Glutamatergic neuron (in vitro differentiated cells): ENCODE measurements at regions not wholly inside any gene's neighbourhood (a gene's known extent, or its start where the extent isn't known, plus 50 kb on each side); places are given as distances from the start of the nearest gene placed in this dataset.
A peak's percentile ranks its signal among the peaks of the same experiment; 100 is the strongest.

Source experiments
- DNase-seq: peaks from one replicate; pipeline ENCODE4 v3.0.0; 2022
- H3K27ac Mint-ChIP-seq: one replicate; pipeline ENCODE4 v1.8.0; 2020; ENCODE audit warnings: mild to moderate bottlenecking, mixed read lengths, inconsistent platforms; ENCODE audit not compliant: unreplicated experiment
- H3K27me3 Mint-ChIP-seq: one replicate; pipeline ENCODE4 v1.8.0; 2020; ENCODE audit warnings: mild to moderate bottlenecking, moderate library complexity, mixed read lengths, inconsistent platforms; ENCODE audit not compliant: unreplicated experiment
- H3K36me3 Mint-ChIP-seq: one replicate; pipeline ENCODE4 v1.8.0; 2020; ENCODE audit warnings: mild to moderate bottlenecking, mixed read lengths, inconsistent platforms; ENCODE audit not compliant: unreplicated experiment
- H3K4me1 Mint-ChIP-seq: one replicate; pipeline ENCODE4 v1.8.0; 2020; ENCODE audit warnings: mild to moderate bottlenecking, low read depth, mixed read lengths, inconsistent platforms; ENCODE audit not compliant: unreplicated experiment
- H3K4me3 Mint-ChIP-seq: one replicate; pipeline ENCODE4 v1.8.0; 2020; ENCODE audit warnings: mild to moderate bottlenecking, mixed read lengths, inconsistent platforms; ENCODE audit not compliant: unreplicated experiment
- H3K9me3 Mint-ChIP-seq: one replicate; pipeline ENCODE4 v1.8.0; 2020; ENCODE audit warnings: mild to moderate bottlenecking, moderate library complexity, mixed read lengths, inconsistent platforms; ENCODE audit not compliant: unreplicated experiment
- CTCF ChIP-seq: fragments of 200-600 bp; sonication (generic); IDR thresholded peaks from one replicate; pipeline ENCODE4 v1.5.0; 2021; ENCODE audit not compliant: partially characterized antibody, unreplicated experiment

- no peak for TF ChIP-seq CTCF
- H3K27ac Mint-ChIP-seq: no peak overlapping the region
- no peak overlapping the region for H3K4me3 Mint-ChIP-seq
- H3K4me1 Mint-ChIP-seq: peaks cover 6% of the 10 kb centered on the region
- DNase-seq: no peak
- peaks cover 11% of the 10 kb centered on the region for H3K36me3 Mint-ChIP-seq
- H3K9me3 Mint-ChIP-seq: peaks cover 2% of the 10 kb centered on the region
- no peaks in the 10 kb centered on the region for H3K27me3 Mint-ChIP-seq
Measured at GRCh38 chr12:30108666-30109065, 324.9 kb upstream of the TMTC1 start.

DNA sequence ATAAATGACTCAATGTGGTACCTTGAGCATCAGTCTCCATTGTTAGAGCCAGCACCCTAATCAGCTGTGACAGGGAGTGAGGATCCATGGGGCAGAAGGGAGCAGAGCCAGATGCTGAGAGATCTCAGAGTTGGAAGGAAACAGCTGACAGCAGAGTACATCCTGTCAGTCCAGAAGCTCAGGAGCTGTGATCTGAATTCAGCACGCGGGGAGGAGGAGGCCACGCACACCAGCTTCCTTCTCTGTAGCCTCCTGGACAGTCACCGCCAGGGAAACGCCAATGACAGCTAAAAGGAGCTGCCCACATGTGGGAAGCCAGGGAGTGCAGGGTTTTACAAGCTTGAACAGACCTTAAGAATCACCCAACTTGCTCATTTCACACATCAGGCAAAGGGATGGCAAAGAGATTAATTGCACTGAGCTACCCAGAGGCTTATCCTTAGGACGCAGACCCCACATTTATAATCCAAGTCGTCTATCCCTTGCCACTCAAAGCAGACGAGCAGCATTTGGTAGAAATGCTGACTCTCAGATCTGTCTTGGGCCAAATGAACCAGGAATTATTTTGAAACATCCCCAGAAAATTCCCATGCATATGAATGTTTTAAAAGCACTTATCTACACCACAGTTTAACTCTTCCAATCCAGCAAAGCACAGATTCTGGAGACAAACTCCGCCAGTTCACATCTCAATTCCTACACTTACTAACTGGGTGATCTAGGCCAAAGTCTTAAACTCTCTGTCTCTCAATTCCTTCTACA, 322.6 kb upstream of the TMTC1 start:
- Mint-ChIP-seq H3K36me3 (peaks cover 11% of the 10 kb centered on the region), H3K27me3 (no peaks in the 10 kb centered on the region), H3K27ac (peak overlapping the region; percentile 44), H3K4me1 (peaks cover 6% of the 10 kb centered on the region), H3K9me3 (peaks cover 2% of the 10 kb centered on the region), H3K4me3 (no peak overlapping the region)
- no peak for DNase-seq
- no peak for TF ChIP-seq CTCF

- peaks cover 2% of the 10 kb centered on the region for H3K9me3 Mint-ChIP-seq
- no peak for TF ChIP-seq CTCF
- peaks cover 11% of the 10 kb centered on the region for H3K36me3 Mint-ChIP-seq
- H3K27me3 Mint-ChIP-seq: no peaks in the 10 kb centered on the region
- H3K27ac Mint-ChIP-seq: no peak overlapping the region
- H3K4me1 Mint-ChIP-seq: peaks cover 4% of the 10 kb centered on the region
- H3K4me3 Mint-ChIP-seq: no peak overlapping the region
- DNase-seq: no peak
Measured at GRCh38 chr12:30105505-30105904, 321.8 kb upstream of the TMTC1 start.

GRCh38 chr12:30104971-30105370, 321.2 kb upstream of the TMTC1 start:
- H3K9me3 Mint-ChIP-seq: peaks cover 2% of the 10 kb centered on the region
- peaks cover 11% of the 10 kb centered on the region for H3K36me3 Mint-ChIP-seq
- H3K4me3 Mint-ChIP-seq: no peak overlapping the region
- H3K27me3 Mint-ChIP-seq: no peaks in the 10 kb centered on the region
- DNase-seq: no peak
- TF ChIP-seq CTCF: no peak
- peaks cover 4% of the 10 kb centered on the region for H3K4me1 Mint-ChIP-seq
- no peak overlapping the region for H3K27ac Mint-ChIP-seq

DNA sequence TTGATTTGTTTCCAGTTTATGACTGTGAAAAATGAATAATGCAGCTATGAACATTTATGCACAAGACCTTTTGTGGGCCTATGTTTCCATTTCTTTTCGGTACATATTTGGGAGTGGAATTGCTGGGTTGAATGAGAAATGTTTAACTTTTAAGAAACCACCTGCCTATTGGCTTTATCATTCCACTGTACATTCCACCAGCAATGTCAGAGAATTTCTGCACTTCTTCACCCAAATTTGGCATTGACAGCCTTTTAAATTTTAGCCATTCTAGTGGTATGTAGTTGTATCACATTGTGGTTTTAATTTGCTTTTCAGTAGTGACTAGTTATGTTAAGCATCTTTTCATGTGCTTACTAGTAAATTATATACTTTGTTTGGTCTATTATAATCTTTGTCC, 317.0 kb upstream of the TMTC1 start:
- Mint-ChIP-seq H3K27ac (no peak overlapping the region), H3K36me3 (no peaks in the 10 kb centered on the region), H3K4me3 (no peak overlapping the region), H3K4me1 (peaks cover 4% of the 10 kb centered on the region), H3K9me3 (no peaks in the 10 kb centered on the region), H3K27me3 (no peaks in the 10 kb centered on the region)
- no peak for DNase-seq
- no peak for TF ChIP-seq CTCF
